K562 (cell line): ENCODE measurements at regions not wholly inside any gene's neighbourhood (a gene's known extent, or its start where the extent isn't known, plus 50 kb on each side); places are given as distances from the start of the nearest gene placed in this dataset.

Experiments used
- ARID2 ChIP-seq: fragments of 450-650 bp; IDR thresholded peaks from 2 replicates; pipeline ENCODE4 v1.6.1; 2017; ENCODE audit warnings: antibody characterized with exemption, mild to moderate bottlenecking
- EP400 ChIP-seq: fragments of 450-650 bp; IDR thresholded peaks from 2 replicates; pipeline ENCODE4 v1.6.1; 2017; ENCODE audit warnings: antibody characterized with exemption, mild to moderate bottlenecking, moderate library complexity
- HINFP ChIP-seq: fragments of 450-650 bp; conservative IDR thresholded peaks from 2 replicates; pipeline ENCODE4 v1.6.1; 2016; ENCODE audit warnings: missing genetic modification characterization, low read depth, mild to moderate bottlenecking, control low read depth, missing compliant biosample characterization
- MEIS2 ChIP-seq: fragments of 450-650 bp; IDR thresholded peaks from 2 replicates; pipeline ENCODE4 v1.6.1; 2014; ENCODE audit warnings: mild to moderate bottlenecking; ENCODE audit not compliant: partially characterized antibody
- NONO ChIP-seq, 2 experiments: fragments of 200-400 bp in 1 of 2; fragments of 450-650 bp in 1 of 2; formaldehyde crosslinking in 1 of 2; IDR thresholded peaks; 2 replicates each; pipeline ENCODE4 v1.6.1; 2017; ENCODE audit warnings: low read depth in 2 of 2, mild to moderate bottlenecking in 2 of 2, moderate library complexity in 2 of 2, low read length in 1 of 2
- RFX1 ChIP-seq: fragments of 450-650 bp; IDR thresholded peaks from 2 replicates; pipeline ENCODE4 v1.6.1; 2016; ENCODE audit warnings: mild to moderate bottlenecking, moderate library complexity
- RREB1 ChIP-seq: fragments of 250-450 bp; sonication (Bioruptor Pico); IDR thresholded peaks from 2 replicates; pipeline ENCODE4 v1.4.0; 2020
- YBX1 ChIP-seq: fragments of 450-650 bp; IDR thresholded peaks from 2 replicates; pipeline ENCODE4 v1.7.1; 2016; ENCODE audit warnings: mild to moderate bottlenecking
- ZBED1 ChIP-seq: IDR thresholded peaks from 2 replicates; pipeline ENCODE4 v1.6.1; 2014
- ZNF184 ChIP-seq: sonication (generic); formaldehyde crosslinking; IDR thresholded peaks from 2 replicates; pipeline ENCODE4 v1.5.0; 2020; ENCODE audit warnings: missing genetic modification reagents
- ZNF318 ChIP-seq, 2 experiments: fragments of 450-650 bp; IDR thresholded peaks; 2 replicates each; pipeline ENCODE4 v1.6.1; 2016; ENCODE audit warnings: mild to moderate bottlenecking in 2 of 2, borderline replicate concordance in 1 of 2, low read depth in 1 of 2, moderate library complexity in 1 of 2
- ZNF436 ChIP-seq: fragments of 250-450, 450-650 bp; sonication (Bioruptor Pico); formaldehyde crosslinking; IDR thresholded peaks from 2 replicates; pipeline ENCODE4 v1.7.0; 2020; ENCODE audit warnings: mild to moderate bottlenecking

GRCh38 chr17:47066841-47067682 lies 88.0 kb upstream of the RPRML start (continued):
- no peak for TF ChIP-seq YBX1
- no peak for TF ChIP-seq ARID2
- TF ChIP-seq HINFP (tag): no peak
- TF ChIP-seq ZBED1: peak; percentile 84; the same call in 1 of the 2 replicates
- TF ChIP-seq ZNF184 (CRISPR knock-in tag): no peak
- peak; percentile 36; the same call in 1 of the 2 replicates for TF ChIP-seq RREB1 (CRISPR knock-in tag)
- TF ChIP-seq MEIS2: no peak
- no peak for TF ChIP-seq ZNF318 (IDR thresholded peaks at IDR 0.05; ENCODE audit: borderline replicate concordance in 1 of 2, low read depth in 1 of 2)
- TF ChIP-seq RFX1: peak; percentile 36
- no peak for TF ChIP-seq NONO (IDR thresholded peaks at IDR 0.05; ENCODE audit: low read depth in 2 of 2, low read length in 1 of 2)
- TF ChIP-seq EP400: peak; percentile 89
- TF ChIP-seq ZNF436 (CRISPR knock-in tag): no peak
